WTC11 (cell line): ENCODE measurements at regions not wholly inside any gene's neighbourhood (a gene's known extent, or its start where the extent isn't known, plus 50 kb on each side); places are given as distances from the start of the nearest gene placed in this dataset.

Source experiments
- ATAC-seq: fragments of 200-7000 bp; cut with Tn5 transposase; 2 replicates; pipeline ENCODE4 v1.10.0; 2021; ENCODE audit warnings: mild to moderate bottlenecking, moderate library complexity
- CTCF ChIA-PET: fragments of 300-600 bp; sonication (Branson Sonifier 250); formaldehyde crosslinking; loops from one replicate; lab custom pipeline; 2021; ENCODE audit warnings: antibody characterized with exemption; lab: Charles Lee
- POLR2A ChIA-PET: fragments of 350-600 bp; sonication (Branson Sonifier 250); formaldehyde crosslinking; loops from one replicate; lab custom pipeline; 2021; ENCODE audit warnings: antibody characterized with exemption; lab: Charles Lee
- DNase-seq: peaks from one replicate; pipeline ENCODE4 v3.0.0; 2021; ENCODE audit warnings: low spot score
- H3K27ac Mint-ChIP-seq: 2 replicates; pipeline ENCODE4 v1.8.0; 2021; ENCODE audit warnings: mixed read lengths
- H3K27me3 Mint-ChIP-seq: 2 replicates; pipeline ENCODE4 v1.8.0; 2021; ENCODE audit warnings: low read depth, mild to moderate bottlenecking, moderate library complexity, mixed read lengths
- H3K36me3 Mint-ChIP-seq: 2 replicates; pipeline ENCODE4 v1.8.0; 2021; ENCODE audit warnings: mixed read lengths
- H3K4me1 Mint-ChIP-seq: 2 replicates; pipeline ENCODE4 v1.8.0; 2022; ENCODE audit warnings: mixed read lengths
- H3K4me3 Mint-ChIP-seq: 2 replicates; pipeline ENCODE4 v1.8.0; 2021; ENCODE audit warnings: mild to moderate bottlenecking, moderate library complexity, mixed read lengths
- H3K9me3 Mint-ChIP-seq: 2 replicates; pipeline ENCODE4 v1.8.0; 2021; ENCODE audit warnings: mixed read lengths
- AR ChIP-seq: fragments of 250-450 bp; sonication (Bioruptor Pico); IDR thresholded peaks from 2 replicates; pipeline ENCODE4 v1.9.0; 2021; ENCODE audit warnings: mild to moderate bottlenecking
- ATF1 ChIP-seq: sonication (generic); formaldehyde crosslinking; IDR thresholded peaks from 2 replicates; pipeline ENCODE4 v1.8.1; 2023; ENCODE audit warnings: mild to moderate bottlenecking, moderate library complexity, missing genetic modification reagents
- CREB1 ChIP-seq: sonication (generic); formaldehyde crosslinking; IDR thresholded peaks from 2 replicates; pipeline ENCODE4 v1.8.0; 2023; ENCODE audit warnings: mild to moderate bottlenecking, missing genetic modification reagents
- EMX1 ChIP-seq: fragments of 250-450 bp; sonication (Bioruptor Pico); IDR thresholded peaks from 2 replicates; pipeline ENCODE4 v1.8.0; 2021; ENCODE audit warnings: mild to moderate bottlenecking
- FOXP1 ChIP-seq: sonication (generic); formaldehyde crosslinking; IDR thresholded peaks from 2 replicates; pipeline ENCODE4 v1.8.0; 2022; ENCODE audit warnings: missing genetic modification reagents, mild to moderate bottlenecking, moderate library complexity, borderline replicate concordance
- GRHL2 ChIP-seq: fragments of 250-450 bp; sonication (Bioruptor Pico); IDR thresholded peaks from 2 replicates; pipeline ENCODE4 v1.8.0; 2022; ENCODE audit warnings: mild to moderate bottlenecking, moderate library complexity; ENCODE audit not compliant: insufficient replicate concordance, severe bottlenecking
- HMGA2 ChIP-seq: fragments of 250-450 bp; sonication (Bioruptor Pico); IDR thresholded peaks from 2 replicates; pipeline ENCODE4 v1.4.0; 2021; ENCODE audit warnings: mild to moderate bottlenecking, moderate library complexity
- IRF2 ChIP-seq: sonication (generic); formaldehyde crosslinking; IDR thresholded peaks from 2 replicates; pipeline ENCODE4 v1.8.0; 2022; ENCODE audit warnings: low read depth, missing genetic modification reagents, borderline replicate concordance
- MXD4 ChIP-seq: fragments of 250-450 bp; sonication (Bioruptor Pico); IDR thresholded peaks from 2 replicates; pipeline ENCODE4 v1.8.0; 2021; ENCODE audit warnings: mild to moderate bottlenecking, moderate library complexity, borderline replicate concordance
- STAT6 ChIP-seq: sonication (generic); formaldehyde crosslinking; conservative IDR thresholded peaks from 2 replicates; pipeline ENCODE4 v1.8.1; 2023; ENCODE audit warnings: mild to moderate bottlenecking, low read depth, missing genetic modification reagents, moderate library complexity
- TEAD1 ChIP-seq: sonication (generic); formaldehyde crosslinking; IDR thresholded peaks from 2 replicates; pipeline ENCODE4 v1.8.0; 2022; ENCODE audit warnings: mild to moderate bottlenecking, missing genetic modification reagents
- TP53 ChIP-seq: sonication (generic); formaldehyde crosslinking; IDR thresholded peaks from 2 replicates; pipeline ENCODE4 v1.8.1; 2023; ENCODE audit warnings: mild to moderate bottlenecking, missing genetic modification reagents
- ZBTB43 ChIP-seq: sonication (generic); formaldehyde crosslinking; IDR thresholded peaks from 2 replicates; pipeline ENCODE4 v1.8.1; 2023; ENCODE audit warnings: mild to moderate bottlenecking, missing genetic modification reagents
- ZNF138 ChIP-seq: sonication (generic); formaldehyde crosslinking; conservative IDR thresholded peaks from 2 replicates; pipeline ENCODE4 v1.8.1; 2022; ENCODE audit warnings: mild to moderate bottlenecking, moderate library complexity, missing genetic modification reagents
- ZNF416 ChIP-seq: fragments of 250-450 bp; sonication (Bioruptor Pico); IDR thresholded peaks from 2 replicates; pipeline ENCODE4 v1.9.0; 2021; ENCODE audit warnings: mild to moderate bottlenecking, inconsistent platforms
- TF ChIP-seq, protein P1 (sequence below): sonication (generic); formaldehyde crosslinking; IDR thresholded peaks from 2 replicates; pipeline ENCODE4 v1.8.1; 2022; ENCODE audit warnings: mild to moderate bottlenecking, moderate library complexity, missing genetic modification reagents
- TF ChIP-seq, protein P2 (sequence below): sonication (generic); formaldehyde crosslinking; IDR thresholded peaks from 2 replicates; pipeline ENCODE4 v1.8.1; 2023; ENCODE audit warnings: mild to moderate bottlenecking, moderate library complexity, missing genetic modification reagents
- TF ChIP-seq, protein P3 (sequence below): sonication (generic); formaldehyde crosslinking; IDR thresholded peaks from 2 replicates; pipeline ENCODE4 v1.8.0; 2023; ENCODE audit warnings: mild to moderate bottlenecking, missing genetic modification reagents
- TF ChIP-seq, protein P4 (sequence below): sonication (generic); formaldehyde crosslinking; IDR thresholded peaks from 2 replicates; pipeline ENCODE4 v1.8.1; 2022; ENCODE audit warnings: low read depth, missing genetic modification reagents, borderline replicate concordance

- no peak for TF ChIP-seq FOXP1 (CRISPR knock-in tag)
- no peak for TF ChIP-seq CREB1 (CRISPR knock-in tag)
- no peak for TF ChIP-seq EMX1 (CRISPR knock-in tag)
- no peak for TF ChIP-seq ZBTB43 (CRISPR knock-in tag)
- TF ChIP-seq, protein P1, sequence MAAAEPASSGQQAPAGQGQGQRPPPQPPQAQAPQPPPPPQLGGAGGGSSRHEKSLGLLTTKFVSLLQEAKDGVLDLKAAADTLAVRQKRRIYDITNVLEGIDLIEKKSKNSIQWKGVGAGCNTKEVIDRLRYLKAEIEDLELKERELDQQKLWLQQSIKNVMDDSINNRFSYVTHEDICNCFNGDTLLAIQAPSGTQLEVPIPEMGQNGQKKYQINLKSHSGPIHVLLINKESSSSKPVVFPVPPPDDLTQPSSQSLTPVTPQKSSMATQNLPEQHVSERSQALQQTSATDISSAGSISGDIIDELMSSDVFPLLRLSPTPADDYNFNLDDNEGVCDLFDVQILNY (CRISPR knock-in tag) = no peak
- no peak for TF ChIP-seq IRF2
Measured at GRCh38 chr5:43851741-43852140, 248.8 kb downstream of the NNT start (continued).

DNA sequence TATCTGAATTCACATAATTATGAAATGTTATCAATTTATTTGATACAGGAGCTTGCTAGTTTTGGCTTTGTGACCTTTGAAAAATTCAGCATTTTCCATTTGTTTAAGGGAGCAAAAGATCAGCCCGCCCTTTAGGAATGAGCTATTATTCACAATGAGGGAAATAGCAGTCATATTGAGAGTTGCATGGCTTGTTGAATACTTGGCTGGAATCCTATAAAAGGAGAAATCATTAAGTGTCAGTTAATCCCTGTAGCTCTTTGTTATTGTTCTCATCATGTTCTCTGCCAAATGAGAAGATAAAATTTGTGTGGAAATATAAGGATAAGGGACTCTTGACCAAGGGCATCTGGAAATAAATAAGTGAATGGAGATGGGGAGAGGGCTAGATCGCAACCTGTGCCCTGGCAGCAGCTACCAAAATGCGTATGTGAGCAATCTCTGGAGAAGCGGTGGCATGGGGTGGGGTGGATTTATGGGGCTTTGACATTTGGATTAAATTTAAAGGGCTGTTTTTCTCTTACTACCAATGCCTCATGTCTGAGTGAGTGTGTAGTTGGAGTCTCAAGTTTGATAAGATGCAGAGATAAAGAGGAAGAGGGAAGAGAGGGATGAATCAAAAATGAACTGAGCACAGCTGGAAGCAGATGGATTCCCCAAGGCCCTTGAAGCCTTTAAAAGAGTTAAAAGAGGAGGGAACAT is 237.6 kb downstream of the NNT start:
- TF ChIP-seq, protein P2, sequence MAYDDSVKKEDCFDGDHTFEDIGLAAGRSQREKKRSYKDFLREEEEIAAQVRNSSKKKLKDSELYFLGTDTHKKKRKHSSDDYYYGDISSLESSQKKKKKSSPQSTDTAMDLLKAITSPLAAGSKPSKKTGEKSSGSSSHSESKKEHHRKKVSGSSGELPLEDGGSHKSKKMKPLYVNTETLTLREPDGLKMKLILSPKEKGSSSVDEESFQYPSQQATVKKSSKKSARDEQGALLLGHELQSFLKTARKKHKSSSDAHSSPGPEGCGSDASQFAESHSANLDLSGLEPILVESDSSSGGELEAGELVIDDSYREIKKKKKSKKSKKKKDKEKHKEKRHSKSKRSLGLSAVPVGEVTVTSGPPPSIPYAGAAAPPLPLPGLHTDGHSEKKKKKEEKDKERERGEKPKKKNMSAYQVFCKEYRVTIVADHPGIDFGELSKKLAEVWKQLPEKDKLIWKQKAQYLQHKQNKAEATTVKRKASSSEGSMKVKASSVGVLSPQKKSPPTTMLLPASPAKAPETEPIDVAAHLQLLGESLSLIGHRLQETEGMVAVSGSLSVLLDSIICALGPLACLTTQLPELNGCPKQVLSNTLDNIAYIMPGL = no peak
- TF ChIP-seq, protein P3, sequence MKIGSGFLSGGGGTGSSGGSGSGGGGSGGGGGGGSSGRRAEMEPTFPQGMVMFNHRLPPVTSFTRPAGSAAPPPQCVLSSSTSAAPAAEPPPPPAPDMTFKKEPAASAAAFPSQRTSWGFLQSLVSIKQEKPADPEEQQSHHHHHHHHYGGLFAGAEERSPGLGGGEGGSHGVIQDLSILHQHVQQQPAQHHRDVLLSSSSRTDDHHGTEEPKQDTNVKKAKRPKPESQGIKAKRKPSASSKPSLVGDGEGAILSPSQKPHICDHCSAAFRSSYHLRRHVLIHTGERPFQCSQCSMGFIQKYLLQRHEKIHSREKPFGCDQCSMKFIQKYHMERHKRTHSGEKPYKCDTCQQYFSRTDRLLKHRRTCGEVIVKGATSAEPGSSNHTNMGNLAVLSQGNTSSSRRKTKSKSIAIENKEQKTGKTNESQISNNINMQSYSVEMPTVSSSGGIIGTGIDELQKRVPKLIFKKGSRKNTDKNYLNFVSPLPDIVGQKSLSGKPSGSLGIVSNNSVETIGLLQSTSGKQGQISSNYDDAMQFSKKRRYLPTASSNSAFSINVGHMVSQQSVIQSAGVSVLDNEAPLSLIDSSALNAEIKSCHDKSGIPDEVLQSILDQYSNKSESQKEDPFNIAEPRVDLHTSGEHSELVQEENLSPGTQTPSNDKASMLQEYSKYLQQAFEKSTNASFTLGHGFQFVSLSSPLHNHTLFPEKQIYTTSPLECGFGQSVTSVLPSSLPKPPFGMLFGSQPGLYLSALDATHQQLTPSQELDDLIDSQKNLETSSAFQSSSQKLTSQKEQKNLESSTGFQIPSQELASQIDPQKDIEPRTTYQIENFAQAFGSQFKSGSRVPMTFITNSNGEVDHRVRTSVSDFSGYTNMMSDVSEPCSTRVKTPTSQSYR (CRISPR knock-in tag) = no peak
- TF ChIP-seq AR (no peak), TEAD1 (CRISPR knock-in tag) (no peak), HMGA2 (CRISPR knock-in tag) (no peak), TP53 (CRISPR knock-in tag) (no peak)
- TF ChIP-seq, all 79 proteins: peak for 0
- DNase-seq = no peak
- no peak overlapping the region for H3K4me3 Mint-ChIP-seq
- no peak overlapping the region for H3K27ac Mint-ChIP-seq
- ChIA-PET POLR2A (no interaction called here), CTCF (no interaction called here)
- H3K36me3 Mint-ChIP-seq = no peaks in the 10 kb centered on the region
- ATAC-seq = no peak
- peaks cover 9% of the 10 kb centered on the region; the same call in 1 of the 2 replicates for H3K9me3 Mint-ChIP-seq
- H3K27me3 Mint-ChIP-seq = no peaks in the 10 kb centered on the region; the same call in 1 of the 2 replicates
- H3K4me1 Mint-ChIP-seq = peaks cover 4% of the 10 kb centered on the region; the same call in 1 of the 2 replicates

GRCh38 chr5:43839218-43839617 is 236.2 kb downstream of the NNT start:
- ChIA-PET CTCF (no interaction called here), POLR2A (no interaction called here)
- Mint-ChIP-seq H3K4me3 (no peak overlapping the region), H3K9me3 (peaks cover 9% of the 10 kb centered on the region; the same call in 1 of the 2 replicates), H3K4me1 (peaks cover 4% of the 10 kb centered on the region; the same call in 1 of the 2 replicates), H3K27me3 (no peaks in the 10 kb centered on the region; the same call in 1 of the 2 replicates), H3K27ac (no peak overlapping the region), H3K36me3 (no peaks in the 10 kb centered on the region)
- DNase-seq (no peak), ATAC-seq (no peak)
- TF ChIP-seq GRHL2 (no peak), ATF1 (CRISPR knock-in tag) (no peak), STAT6 (CRISPR knock-in tag) (no peak), MXD4 (CRISPR knock-in tag) (no peak), ZNF138 (CRISPR knock-in tag) (no peak), ZNF416 (CRISPR knock-in tag) (no peak)
- TF ChIP-seq, protein P4, sequence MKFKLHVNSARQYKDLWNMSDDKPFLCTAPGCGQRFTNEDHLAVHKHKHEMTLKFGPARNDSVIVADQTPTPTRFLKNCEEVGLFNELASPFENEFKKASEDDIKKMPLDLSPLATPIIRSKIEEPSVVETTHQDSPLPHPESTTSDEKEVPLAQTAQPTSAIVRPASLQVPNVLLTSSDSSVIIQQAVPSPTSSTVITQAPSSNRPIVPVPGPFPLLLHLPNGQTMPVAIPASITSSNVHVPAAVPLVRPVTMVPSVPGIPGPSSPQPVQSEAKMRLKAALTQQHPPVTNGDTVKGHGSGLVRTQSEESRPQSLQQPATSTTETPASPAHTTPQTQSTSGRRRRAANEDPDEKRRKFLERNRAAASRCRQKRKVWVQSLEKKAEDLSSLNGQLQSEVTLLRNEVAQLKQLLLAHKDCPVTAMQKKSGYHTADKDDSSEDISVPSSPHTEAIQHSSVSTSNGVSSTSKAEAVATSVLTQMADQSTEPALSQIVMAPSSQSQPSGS (CRISPR knock-in tag) = no peak
